Activated T-cell treated with anti-CD3 and anti-CD28 coated beads for 24 hours (primary cell): ENCODE measurements at regions not wholly inside any gene's neighbourhood (a gene's known extent, or its start where the extent isn't known, plus 50 kb on each side); places are given as distances from the start of the nearest gene placed in this dataset.
"Not testable (repeated sequence)": the region's sequence is repeated elsewhere in the genome, so short reads cannot be mapped to it uniquely, and the experiment has no call there.

ENCODE experiments used
- DNase-seq: peaks from one replicate; pipeline ENCODE4 v3.0.0-alpha.2; 2020; ENCODE audit warnings: low read depth

- DNase-seq: no peak
Measured at GRCh38 chr10:35783305-35783838, 141.3 kb upstream of the FZD8 start.

GRCh38 chr10:35781643-35782035 is 139.5 kb upstream of the FZD8 start:
- DNase-seq: no peak

- no peak for DNase-seq
Measured at GRCh38 chr10:35780970-35781642, 139.0 kb upstream of the FZD8 start.

GRCh38 chr10:35778306-35778705 is 136.2 kb upstream of the FZD8 start:
- no peak for DNase-seq

GRCh38 chr10:35776557-35776956 is 134.5 kb upstream of the FZD8 start:
- not testable (repeated sequence) for DNase-seq

- no peak for DNase-seq
Measured at GRCh38 chr10:35774109-35774508, 132.0 kb upstream of the FZD8 start.

GRCh38 chr10:35770817-35771355 is 128.8 kb upstream of the FZD8 start:
- no peak for DNase-seq

- no peak for DNase-seq
Measured at GRCh38 chr10:35769795-35770194, 127.7 kb upstream of the FZD8 start.

- no peak for DNase-seq
Measured at GRCh38 chr10:35768731-35769130, 126.6 kb upstream of the FZD8 start.

GRCh38 chr10:35768011-35768410 is 125.9 kb upstream of the FZD8 start:
- no peak for DNase-seq

- no peak for DNase-seq
Measured at GRCh38 chr10:35765996-35766395, 123.9 kb upstream of the FZD8 start.

GRCh38 chr10:35765066-35765527 is 123.0 kb upstream of the FZD8 start:
- DNase-seq: no peak

GRCh38 chr10:35762311-35763030 is 120.4 kb upstream of the FZD8 start:
- no peak for DNase-seq

GRCh38 chr10:35758076-35758475 is 116.0 kb upstream of the FZD8 start:
- DNase-seq: no peak

GRCh38 chr10:35754519-35754918 is 112.4 kb upstream of the FZD8 start:
- no peak for DNase-seq

- no peak for DNase-seq
Measured at GRCh38 chr10:35752469-35753461, 110.7 kb upstream of the FZD8 start.

GRCh38 chr10:35751347-35751746 is 109.3 kb upstream of the FZD8 start:
- no peak for DNase-seq

- DNase-seq: no peak
Measured at GRCh38 chr10:35749230-35749629, 107.1 kb upstream of the FZD8 start.

GRCh38 chr10:35745617-35746403 is 103.7 kb upstream of the FZD8 start:
- no peak for DNase-seq

- DNase-seq: no peak
Measured at GRCh38 chr10:35743851-35744250, 101.8 kb upstream of the FZD8 start.

- no peak for DNase-seq
Measured at GRCh38 chr10:35743351-35743750, 101.3 kb upstream of the FZD8 start.
